Adrenal gland (tissue), 9 donors: ENCODE measurements at regions not wholly inside any gene's neighbourhood (a gene's known extent, or its start where the extent isn't known, plus 50 kb on each side); places are given as distances from the start of the nearest gene placed in this dataset.
A peak's percentile ranks its signal among the peaks of the same experiment; 100 is the strongest.

Experiments used
- DNase-seq, 7 donors: peaks; one replicate each; pipeline ENCODE4 v3.0.0-alpha.2; 2019 to 2020
- H3K27ac ChIP-seq, 5 donors: fragments of 200-600 bp; sonication (generic) in 4 of 5; 1 replicate in 3 of 5; 2 replicates in 2 of 5; pipeline versions ENCODE4 v1.5.1 to v1.8.0; 2016 to 2020; ENCODE audit warnings: mild to moderate bottlenecking in 1 of 5
- H3K27me3 ChIP-seq: fragments of 200-600 bp; 2 replicates; pipeline ENCODE4 v1.8.0; 2021
- H3K36me3 ChIP-seq, 2 donors: fragments of 200-600 bp; replicated peaks in 1 of 2; 1 replicate in 1 of 2; 2 replicates in 1 of 2; pipeline versions ENCODE4 v1.5.1 to v1.8.0; 2018 to 2022
- H3K4me1 ChIP-seq, 2 donors: fragments of 200-600 bp; replicated peaks in 1 of 2; 1 replicate in 1 of 2; 2 replicates in 1 of 2; pipeline versions ENCODE4 v1.5.1 to v1.8.0; 2018 to 2021
- H3K4me3 ChIP-seq, 4 donors: fragments of 200-600 bp; sonication (generic) in 3 of 4; one replicate each; pipeline ENCODE4 v1.5.1; 2016 to 2018
- H3K9me3 ChIP-seq, 3 donors: fragments of 200-600 bp; sonication (generic) in 1 of 3; replicated peaks in 1 of 3; 1 replicate in 2 of 3; 2 replicates in 1 of 3; pipeline versions ENCODE4 v1.5.1 to v1.8.0; 2016 to 2021
- POLR2A ChIP-seq, 2 donors: fragments of 450-650 bp; IDR thresholded peaks; one replicate each; pipeline ENCODE4 v1.6.1; 2017; ENCODE audit warnings: antibody characterized with exemption in 2 of 2, mild to moderate bottlenecking in 2 of 2, moderate library complexity in 1 of 2
- WGBS, 4 donors: extraction: QIAGEN DNeasy Blood & Tissue Kit in 2 of 4; methylation state at CpG; one replicate each; pipeline versions ENCODE4 v1.1.5 to v1.1.7; 2013 to 2017; 5-methylcytosine and 5-hydroxymethylcytosine counted together
- intact Hi-C, 2 donors: fragments of 100-400 bp; cut with DNase I; formaldehyde crosslinking; loops; one replicate each; pipeline versions ENCODE4 v1.14.1 to v1.15.0; 2022 to 2023
- TF ChIP-seq, protein P1 (sequence below), 6 experiments: fragments of 450-650 bp in 4 of 6; fragments of 200-600 bp in 2 of 6; sonication (generic) in 1 of 6; IDR thresholded peaks; 1 replicate in 5 of 6; 2 replicates in 1 of 6; pipeline versions ENCODE4 v1.5.1 to v1.8.0; 2016 to 2021; ENCODE audit warnings: antibody characterized with exemption in 6 of 6, mild to moderate bottlenecking in 2 of 6, moderate library complexity in 1 of 6
- donor health status: healthy with polysubstance abuse.
- donor health status: Bipolar disorder and iron deficiency.
- donor health status: DM: yes; HTN: yes; CAD: no.
- donor health status: DM: no; HTN: no; CAD: no.
- donor health status: DM: no; HTN: no; CAD: no.

DNA sequence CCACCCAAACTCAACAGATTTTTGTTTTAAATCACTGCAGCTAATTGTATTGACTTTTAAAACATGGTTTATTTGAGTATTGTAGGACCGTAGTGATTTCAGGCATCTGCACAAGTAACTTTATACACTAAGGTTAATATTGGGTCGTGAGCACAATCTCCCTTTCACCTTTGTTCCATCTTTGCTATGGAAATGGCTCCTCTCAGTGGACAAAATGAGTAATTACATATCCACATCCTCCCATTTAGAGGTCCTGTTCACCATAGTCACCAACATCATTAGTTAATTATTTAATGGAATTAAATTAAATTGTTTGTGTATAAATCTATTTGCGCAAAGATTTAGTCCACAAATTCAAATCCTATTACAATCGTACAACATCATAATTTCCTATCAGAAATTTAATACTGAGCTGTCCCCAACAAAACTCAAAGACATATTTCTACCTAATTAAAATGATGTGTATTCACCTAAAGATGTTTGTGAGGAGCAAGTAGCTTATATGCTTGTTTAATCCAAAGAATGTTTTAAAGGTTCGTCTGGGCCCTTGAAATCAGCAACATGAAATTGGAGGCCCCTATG lies 173.0 kb upstream of the DAPK1 start:
- Histone ChIP-seq H3K4me3 (no peak overlapping the region), H3K27me3 (no peaks in the 10 kb centered on the region), H3K4me1 (no peaks in the 10 kb centered on the region), H3K9me3 (no peaks in the 10 kb centered on the region), H3K27ac (no peak overlapping the region), H3K36me3 (no peaks in the 10 kb centered on the region)
- WGBS, 4 donors: 1 to 2% (median 1%) methylated on average over 5 of the region's 5 CpGs
- intact Hi-C loops: loop anchor here in 1 of 2 donors (5.0 to 10.0 kb wide), 4 partner anchors 370 to 892 kb away; no protein-coding TSS in a partner anchor
- no peak for TF ChIP-seq POLR2A (IDR thresholded peaks at IDR 0.05)
- TF ChIP-seq, protein P1, sequence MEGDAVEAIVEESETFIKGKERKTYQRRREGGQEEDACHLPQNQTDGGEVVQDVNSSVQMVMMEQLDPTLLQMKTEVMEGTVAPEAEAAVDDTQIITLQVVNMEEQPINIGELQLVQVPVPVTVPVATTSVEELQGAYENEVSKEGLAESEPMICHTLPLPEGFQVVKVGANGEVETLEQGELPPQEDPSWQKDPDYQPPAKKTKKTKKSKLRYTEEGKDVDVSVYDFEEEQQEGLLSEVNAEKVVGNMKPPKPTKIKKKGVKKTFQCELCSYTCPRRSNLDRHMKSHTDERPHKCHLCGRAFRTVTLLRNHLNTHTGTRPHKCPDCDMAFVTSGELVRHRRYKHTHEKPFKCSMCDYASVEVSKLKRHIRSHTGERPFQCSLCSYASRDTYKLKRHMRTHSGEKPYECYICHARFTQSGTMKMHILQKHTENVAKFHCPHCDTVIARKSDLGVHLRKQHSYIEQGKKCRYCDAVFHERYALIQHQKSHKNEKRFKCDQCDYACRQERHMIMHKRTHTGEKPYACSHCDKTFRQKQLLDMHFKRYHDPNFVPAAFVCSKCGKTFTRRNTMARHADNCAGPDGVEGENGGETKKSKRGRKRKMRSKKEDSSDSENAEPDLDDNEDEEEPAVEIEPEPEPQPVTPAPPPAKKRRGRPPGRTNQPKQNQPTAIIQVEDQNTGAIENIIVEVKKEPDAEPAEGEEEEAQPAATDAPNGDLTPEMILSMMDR (IDR thresholded peaks at IDR 0.05): peak; percentile 77 to 94 (median 85)
- no peak for DNase-seq

DNA sequence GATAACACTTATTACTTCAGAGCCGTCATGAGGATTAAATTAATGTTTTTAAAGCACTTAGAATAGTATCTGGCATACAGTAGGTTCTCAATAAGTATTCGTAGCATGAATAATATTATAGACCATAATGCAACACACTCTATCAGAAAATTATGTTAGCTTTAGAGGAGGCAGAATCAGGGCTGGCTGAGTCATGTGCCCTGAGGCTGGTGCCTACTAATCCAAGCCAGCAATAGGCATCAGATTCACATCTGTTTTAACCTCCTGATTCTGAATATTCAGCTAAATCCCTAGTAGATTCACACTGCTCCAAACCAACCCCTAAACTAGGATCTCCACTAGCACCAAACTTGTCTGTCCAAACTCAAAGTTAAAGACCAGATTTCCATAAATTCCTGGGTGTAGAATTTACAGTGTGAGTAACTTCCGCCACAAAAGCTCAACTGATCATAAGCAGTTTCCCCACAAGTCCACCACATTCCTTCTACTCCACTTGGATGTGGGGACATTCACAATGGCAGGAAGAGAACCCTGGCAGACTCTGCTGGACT lies 170.0 kb upstream of the DAPK1 start:
- TF ChIP-seq, protein P1 (IDR thresholded peaks at IDR 0.05): no peak
- no peak for TF ChIP-seq POLR2A (IDR thresholded peaks at IDR 0.05)
- Histone ChIP-seq H3K4me1 (no peaks in the 10 kb centered on the region), H3K36me3 (no peaks in the 10 kb centered on the region), H3K4me3 (no peak overlapping the region), H3K9me3 (peaks cover 0 to 13% (median 0%) of the 10 kb centered on the region in 3 donors), H3K27ac (no peak overlapping the region), H3K27me3 (no peaks in the 10 kb centered on the region)
- 64 to 80% (median 74%) methylated on average over 3 of the region's 3 CpGs for WGBS, 4 donors
- DNase-seq: peak in 1 of 7 donors; percentile 59
- intact Hi-C loops: loop anchor here in 1 of 2 donors (5.0 to 10.0 kb wide), 3 partner anchors 373 to 895 kb away; no protein-coding TSS in a partner anchor

DNA sequence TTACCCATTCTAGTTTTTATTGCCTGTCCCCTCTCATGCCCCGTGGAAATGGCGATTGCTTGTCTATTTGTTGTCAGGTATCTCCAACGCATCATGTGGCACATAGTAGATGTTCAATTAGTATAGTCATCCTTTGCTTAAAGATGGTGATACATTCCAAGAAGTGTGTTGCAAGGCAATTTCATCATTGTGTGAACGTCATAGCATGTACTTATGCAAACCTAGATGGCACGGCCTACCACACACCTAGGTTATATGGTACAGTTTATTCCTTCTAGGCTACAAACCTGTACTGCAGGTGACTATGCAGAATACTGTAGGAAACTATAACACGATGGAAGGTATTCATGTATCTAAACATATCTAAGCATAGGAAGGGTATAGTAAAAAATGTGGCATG lies 163.9 kb upstream of the DAPK1 start:
- Histone ChIP-seq H3K27ac (no peak overlapping the region), H3K4me1 (peaks cover 7 to 10% of the 10 kb centered on the region in 2 donors), H3K4me3 (no peak overlapping the region), H3K27me3 (no peaks in the 10 kb centered on the region), H3K9me3 (peaks cover 0 to 13% (median 0%) of the 10 kb centered on the region in 3 donors), H3K36me3 (no peaks in the 10 kb centered on the region)
- DNase-seq: no peak
- WGBS, 4 donors: 84 to 89% (median 87%) methylated on average over 6 of the region's 6 CpGs
- TF ChIP-seq, protein P1 (IDR thresholded peaks at IDR 0.05): no peak
- no peak for TF ChIP-seq POLR2A (IDR thresholded peaks at IDR 0.05)
- intact Hi-C loops: loop anchor here in 1 of 2 donors (10.0 kb wide), 1 partner anchor 849 kb away; no protein-coding TSS in a partner anchor

DNA sequence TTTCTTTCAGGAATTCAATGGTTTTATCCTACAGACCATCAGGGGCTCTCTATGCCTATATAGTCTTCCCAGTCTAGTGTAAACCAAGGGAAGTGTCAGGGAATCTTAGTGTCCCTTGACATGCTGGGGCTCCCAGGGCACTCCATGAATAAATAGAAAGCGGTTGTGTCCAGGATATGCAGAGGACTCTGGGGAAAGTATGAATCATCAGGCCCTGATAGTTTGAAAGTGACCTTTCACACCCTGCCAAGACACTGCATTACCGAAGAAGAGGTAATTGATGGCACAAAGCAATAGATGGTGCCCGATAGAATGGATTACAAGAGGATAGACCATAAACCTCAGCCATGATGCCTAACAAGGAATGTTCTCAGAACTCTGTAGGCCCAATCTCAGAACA lies 163.3 kb upstream of the DAPK1 start:
- Histone ChIP-seq H3K4me3 (no peak overlapping the region), H3K4me1 (peaks cover 7 to 10% of the 10 kb centered on the region in 2 donors), H3K9me3 (peaks cover 0 to 13% (median 0%) of the 10 kb centered on the region in 3 donors), H3K27ac (no peak overlapping the region), H3K27me3 (no peaks in the 10 kb centered on the region), H3K36me3 (no peaks in the 10 kb centered on the region)
- no peak for DNase-seq
- TF ChIP-seq POLR2A (IDR thresholded peaks at IDR 0.05): no peak
- TF ChIP-seq, protein P1 (IDR thresholded peaks at IDR 0.05): no peak
- intact Hi-C loops: loop anchor here in 1 of 2 donors (10.0 kb wide), 1 partner anchor 850 kb away; no protein-coding TSS in a partner anchor
- 35 to 57% (median 51%) methylated on average over 3 of the region's 3 CpGs for WGBS, 4 donors
